ENCODE measurements at regions not wholly inside any gene's neighbourhood (a gene's known extent, or its start where the extent isn't known, plus 50 kb on each side); places are given as distances from the start of the nearest gene placed in this dataset.

- TF ChIP-seq MYC (IDR thresholded peaks at IDR 0.05; ENCODE audit: low read depth, low read length), result no peak
- TF ChIP-seq POLR2A (IDR thresholded peaks at IDR 0.05; ENCODE audit: low read depth, low read length), result no peak
- TF ChIP-seq, protein P1, sequence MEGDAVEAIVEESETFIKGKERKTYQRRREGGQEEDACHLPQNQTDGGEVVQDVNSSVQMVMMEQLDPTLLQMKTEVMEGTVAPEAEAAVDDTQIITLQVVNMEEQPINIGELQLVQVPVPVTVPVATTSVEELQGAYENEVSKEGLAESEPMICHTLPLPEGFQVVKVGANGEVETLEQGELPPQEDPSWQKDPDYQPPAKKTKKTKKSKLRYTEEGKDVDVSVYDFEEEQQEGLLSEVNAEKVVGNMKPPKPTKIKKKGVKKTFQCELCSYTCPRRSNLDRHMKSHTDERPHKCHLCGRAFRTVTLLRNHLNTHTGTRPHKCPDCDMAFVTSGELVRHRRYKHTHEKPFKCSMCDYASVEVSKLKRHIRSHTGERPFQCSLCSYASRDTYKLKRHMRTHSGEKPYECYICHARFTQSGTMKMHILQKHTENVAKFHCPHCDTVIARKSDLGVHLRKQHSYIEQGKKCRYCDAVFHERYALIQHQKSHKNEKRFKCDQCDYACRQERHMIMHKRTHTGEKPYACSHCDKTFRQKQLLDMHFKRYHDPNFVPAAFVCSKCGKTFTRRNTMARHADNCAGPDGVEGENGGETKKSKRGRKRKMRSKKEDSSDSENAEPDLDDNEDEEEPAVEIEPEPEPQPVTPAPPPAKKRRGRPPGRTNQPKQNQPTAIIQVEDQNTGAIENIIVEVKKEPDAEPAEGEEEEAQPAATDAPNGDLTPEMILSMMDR (IDR thresholded peaks at IDR 0.05; ENCODE audit: extremely low read depth in 1 of 2, insufficient read depth in 1 of 2, low read depth in 1 of 2, low read length in 2 of 2), result no peak
- TF ChIP-seq FOS (IDR thresholded peaks at IDR 0.05; ENCODE audit: borderline replicate concordance, insufficient read depth, low read length), result no peak
- TF ChIP-seq EZH2 (IDR thresholded peaks at IDR 0.05; ENCODE audit: borderline replicate concordance, low read depth, low read length, severe bottlenecking), result no peak
- TF ChIP-seq JUN (IDR thresholded peaks at IDR 0.05; ENCODE audit: borderline replicate concordance, insufficient read depth, insufficient read length, low read depth), result no peak
- TF ChIP-seq POLR2AphosphoS5 (IDR thresholded peaks at IDR 0.05; ENCODE audit: insufficient read depth, low read depth, low read length), result no peak
These were observed 276.5 kb upstream of the KCNMB2 start for GRCh38 chr3:178259703-178260102.
